H1 (cell line): ENCODE measurements at regions not wholly inside any gene's neighbourhood (a gene's known extent, or its start where the extent isn't known, plus 50 kb on each side); places are given as distances from the start of the nearest gene placed in this dataset.

Source experiments
- CTCF ChIA-PET: fragments of 300-600 bp; sonication (Branson Sonifier 250); formaldehyde crosslinking; loops from one replicate; lab custom pipeline; 2021; ENCODE audit not compliant: partially characterized antibody; lab: Charles Lee
- POLR2A ChIA-PET: fragments of 300-600 bp; sonication (Branson Sonifier 250); formaldehyde crosslinking; loops from one replicate; lab custom pipeline; 2021; ENCODE audit warnings: inconsistent platforms; ENCODE audit not compliant: partially characterized antibody; lab: Charles Lee
- DNase-seq, 2 experiments: peaks; one replicate each; pipeline versions ENCODE4 v3.0.0 to v3.0.0-alpha.2; 2010 to 2022; ENCODE audit warnings: low spot score in 2 of 2, low read depth in 1 of 2, mixed read lengths in 1 of 2
- FAIRE-seq: peaks from 2 replicates; lab custom pipeline; 2011; peaks lifted over from hg19 to GRCh38; lab: Jason Lieb, UNC
- H2AFZ ChIP-seq: 2 replicates; pipeline ENCODE4 v1.8.1; 2012; ENCODE audit warnings: low read length, inconsistent platforms
- H2AK5ac ChIP-seq: 2 replicates; pipeline ENCODE4 v1.6.1; 2013; ENCODE audit warnings: low read depth, low read length
- H2BK120ac ChIP-seq: replicated peaks from 2 replicates; pipeline ENCODE3; 2013; ENCODE audit warnings: low read depth, low read length, inconsistent platforms
- H2BK12ac ChIP-seq: 2 replicates; pipeline ENCODE4 v1.6.1; 2013; ENCODE audit warnings: low read depth, low read length
- H2BK15ac ChIP-seq: 2 replicates; pipeline ENCODE4 v1.6.1; 2013; ENCODE audit warnings: low read length
- H2BK20ac ChIP-seq: 2 replicates; pipeline ENCODE4 v1.6.1; 2013; ENCODE audit warnings: low read length
- H2BK5ac ChIP-seq: 2 replicates; pipeline ENCODE4 v1.6.1; 2013; ENCODE audit warnings: low read depth, low read length
- H3K14ac ChIP-seq: 2 replicates; pipeline ENCODE4 v1.6.1; 2013; ENCODE audit warnings: inconsistent platforms; ENCODE audit not compliant: insufficient read length
- H3K18ac ChIP-seq: 2 replicates; pipeline ENCODE4 v1.6.1; 2013; ENCODE audit warnings: low read length; ENCODE audit errors: extremely low read depth
- H3K23ac ChIP-seq: 2 replicates; pipeline ENCODE4 v1.6.1; 2013; ENCODE audit warnings: inconsistent platforms; ENCODE audit not compliant: insufficient read length
- H3K23me2 ChIP-seq: 2 replicates; pipeline ENCODE4 v1.6.1; 2013; ENCODE audit warnings: low read depth, low read length
- H3K27ac ChIP-seq: 2 replicates; pipeline ENCODE4 v1.6.1; 2011; ENCODE audit warnings: low read depth, low read length, inconsistent platforms
- H3K27me3 ChIP-seq, 4 experiments: replicated peaks in 1 of 4; 1 replicate in 1 of 4; 2 replicates in 3 of 4; pipeline versions ENCODE4 v1.6.1 to v1.8.1; 2011 to 2013; ENCODE audit warnings: low read length in 3 of 4, mild to moderate bottlenecking in 3 of 4, inconsistent platforms in 2 of 4, mixed read lengths in 2 of 4, moderate library complexity in 1 of 4; ENCODE audit not compliant: control insufficient read depth in 3 of 4, insufficient read depth in 3 of 4; ENCODE audit errors: extremely low read depth in 1 of 4
- H3K36me3 ChIP-seq, 4 experiments: 2 replicates each; pipeline versions ENCODE4 v1.6.1 to v1.8.1; 2011 to 2013; ENCODE audit warnings: mild to moderate bottlenecking in 4 of 4, low read length in 3 of 4, moderate library complexity in 2 of 4, control low read depth in 1 of 4, inconsistent platforms in 1 of 4; ENCODE audit not compliant: insufficient read depth in 4 of 4, control insufficient read depth in 2 of 4
- H3K4ac ChIP-seq: replicated peaks from 2 replicates; pipeline ENCODE3; 2013; ENCODE audit warnings: low read length, low read depth, mixed read lengths, inconsistent platforms; ENCODE audit not compliant: insufficient read length
- H3K4me1 ChIP-seq, 4 experiments: replicated peaks in 1 of 4; 1 replicate in 1 of 4; 2 replicates in 3 of 4; pipeline versions ENCODE4 v1.6.1 to v1.8.1; 2011 to 2013; ENCODE audit warnings: low read length in 3 of 4, inconsistent platforms in 2 of 4, mixed read lengths in 1 of 4; ENCODE audit not compliant: insufficient read depth in 4 of 4, control insufficient read depth in 3 of 4
- H3K4me2 ChIP-seq, 2 experiments: 2 replicates each; pipeline versions ENCODE4 v1.6.1 to v1.8.1; 2011 to 2013; ENCODE audit warnings: low read depth in 2 of 2, low read length in 2 of 2, control low read depth in 1 of 2, inconsistent platforms in 1 of 2, mild to moderate bottlenecking in 1 of 2; ENCODE audit not compliant: insufficient read depth in 1 of 2
- H3K4me3 ChIP-seq, 4 experiments: fragments of 200-600, 300-600 bp in 1 of 4; sonication (generic), shearing (Covaris generic), sonication (Bioruptor Twin) in 1 of 4; 2 replicates each; pipeline versions ENCODE4 v1.5.1 to v1.8.1; 2011 to 2016; ENCODE audit warnings: low read length in 4 of 4, low read depth in 3 of 4, control low read depth in 2 of 4, inconsistent platforms in 2 of 4, mild to moderate bottlenecking in 2 of 4, mixed read lengths in 1 of 4, moderate library complexity in 1 of 4; ENCODE audit not compliant: insufficient read depth in 2 of 4; ENCODE audit errors: extremely low read depth in 1 of 4
- H3K56ac ChIP-seq: replicated peaks from 2 replicates; pipeline ENCODE3; 2013; ENCODE audit warnings: low read depth, mild to moderate bottlenecking, mixed read lengths, low read length, inconsistent platforms; ENCODE audit not compliant: insufficient read length
- H3K79me1 ChIP-seq: 2 replicates; pipeline ENCODE4 v1.6.1; 2013; ENCODE audit warnings: low read depth, low read length, control low read depth
- H3K79me2 ChIP-seq, 2 experiments: 2 replicates each; pipeline versions ENCODE4 v1.6.1 to v1.8.1; 2012 to 2013; ENCODE audit warnings: low read length in 2 of 2, mild to moderate bottlenecking in 2 of 2, inconsistent platforms in 1 of 2; ENCODE audit not compliant: insufficient read depth in 2 of 2, control insufficient read depth in 1 of 2
- H3K9ac ChIP-seq, 4 experiments: replicated peaks in 1 of 4; 1 replicate in 1 of 4; 2 replicates in 3 of 4; pipeline versions ENCODE4 v1.6.1 to v1.8.1; 2011 to 2013; ENCODE audit warnings: low read depth in 3 of 4, low read length in 3 of 4, control low read depth in 2 of 4, mild to moderate bottlenecking in 2 of 4, moderate library complexity in 2 of 4, inconsistent platforms in 1 of 4; ENCODE audit errors: extremely low read depth in 1 of 4
- H3K9me3 ChIP-seq, 2 experiments: 2 replicates each; pipeline versions ENCODE4 v1.6.1 to v1.8.1; 2012 to 2013; ENCODE audit warnings: mild to moderate bottlenecking in 2 of 2, moderate library complexity in 2 of 2, control low read depth in 1 of 2, inconsistent platforms in 1 of 2, low read depth in 1 of 2, low read length in 1 of 2, mixed read lengths in 1 of 2; ENCODE audit not compliant: insufficient read depth in 2 of 2
- H4K20me1 ChIP-seq, 2 experiments: replicated peaks in 1 of 2; 2 replicates each; pipeline versions ENCODE3 to v1.8.1; 2011 to 2013; ENCODE audit warnings: inconsistent platforms in 2 of 2, low read length in 2 of 2, mild to moderate bottlenecking in 1 of 2; ENCODE audit not compliant: insufficient read depth in 2 of 2, control insufficient read depth in 1 of 2
- H4K5ac ChIP-seq: 2 replicates; pipeline ENCODE4 v1.6.1; 2013; ENCODE audit warnings: low read length, low read depth, mixed read lengths, inconsistent platforms; ENCODE audit not compliant: insufficient read length
- H4K8ac ChIP-seq: 2 replicates; pipeline ENCODE4 v1.8.0; 2013; ENCODE audit warnings: mild to moderate bottlenecking, moderate library complexity, low read length, inconsistent platforms; ENCODE audit not compliant: insufficient read depth; ENCODE audit errors: extremely low read depth
- H4K91ac ChIP-seq: replicated peaks from 2 replicates; pipeline ENCODE3; 2013; ENCODE audit warnings: low read length, mixed read lengths, inconsistent platforms; ENCODE audit not compliant: insufficient read length
- BACH1 ChIP-seq: IDR thresholded peaks from 2 replicates; pipeline ENCODE4 v1.6.1; 2012; ENCODE audit warnings: low read length, improper control_type of control experiment
- CHD1 ChIP-seq: IDR thresholded peaks from 2 replicates; pipeline ENCODE4 v1.6.1; 2012; ENCODE audit warnings: low read depth, low read length, improper control_type of control experiment
- EZH2 ChIP-seq: fragments of 200-600 bp; sonication (generic); IDR thresholded peaks from 2 replicates; pipeline ENCODE4 v1.7.1; 2012; ENCODE audit warnings: low read depth, mild to moderate bottlenecking, moderate library complexity, low read length, inconsistent platforms; ENCODE audit not compliant: severe bottlenecking
- FOSL1 ChIP-seq: IDR thresholded peaks from 2 replicates; pipeline ENCODE4 v1.6.1; 2011; ENCODE audit warnings: mild to moderate bottlenecking, low read depth, low read length, moderate library complexity; ENCODE audit not compliant: insufficient read depth
- GABPA ChIP-seq: IDR thresholded peaks from 2 replicates; pipeline ENCODE4 v1.6.1; 2011; ENCODE audit warnings: mild to moderate bottlenecking, low read length, moderate library complexity, borderline replicate concordance; ENCODE audit not compliant: insufficient read depth
- JUN ChIP-seq: IDR thresholded peaks from 2 replicates; pipeline ENCODE4 v1.6.1; 2011; ENCODE audit warnings: low read depth, mild to moderate bottlenecking, improper control_type of control experiment, low read length
- POU5F1 ChIP-seq: IDR thresholded peaks from 2 replicates; pipeline ENCODE4 v1.6.1; 2011; ENCODE audit warnings: low read depth, mild to moderate bottlenecking, low read length, moderate library complexity
- SIN3A ChIP-seq, 2 experiments: IDR thresholded peaks in 1 of 2; conservative IDR thresholded peaks in 1 of 2; 2 replicates each; pipeline ENCODE4 v1.6.1; 2011 to 2012; ENCODE audit warnings: low read length in 2 of 2, improper control_type of control experiment in 1 of 2, low read depth in 1 of 2, mild to moderate bottlenecking in 1 of 2
- SP2 ChIP-seq: IDR thresholded peaks from 2 replicates; pipeline ENCODE4 v1.6.1; 2012; ENCODE audit warnings: mild to moderate bottlenecking, low read length, inconsistent platforms
- SRF ChIP-seq: IDR thresholded peaks from 2 replicates; pipeline ENCODE4 v1.6.1; 2011; ENCODE audit warnings: mild to moderate bottlenecking, low read depth, low read length, moderate library complexity
- TAF7 ChIP-seq: optimal IDR thresholded peaks from 2 replicates; pipeline ENCODE3; 2011; ENCODE audit warnings: low read depth, mild to moderate bottlenecking, inconsistent platforms, low read length, moderate library complexity, borderline replicate concordance
- TEAD4 ChIP-seq: IDR thresholded peaks from 2 replicates; pipeline ENCODE4 v1.6.1; 2012; ENCODE audit warnings: low read depth, low read length, inconsistent platforms, mixed read lengths
- WGBS, 2 experiments: shearing (Covaris generic) in 1 of 2; methylation state at CpG; one replicate each; pipeline versions ENCODE4 v1.1.6 to v1.1.7; 2013 to 2015; ENCODE audit warnings: low lambda C conversion rate in 2 of 2, mixed read lengths in 2 of 2, inconsistent platforms in 1 of 2, low coverage in 1 of 2, missing lambda C conversion rate in 1 of 2; ENCODE audit not compliant: insufficient replicate concordance in 2 of 2, insufficient coverage in 1 of 2, insufficient read length in 1 of 2; ENCODE audit errors: extremely low coverage in 1 of 2, missing lambda C conversion rate in 1 of 2; 5-methylcytosine and 5-hydroxymethylcytosine counted together

GRCh38 chr12:98127336-98127679 lies 388.1 kb upstream of the TMPO start:
- Histone ChIP-seq H4K5ac (no peak overlapping the region), H2BK15ac (no peak overlapping the region), H2BK12ac (no peak overlapping the region), H3K18ac (no peak overlapping the region), H4K91ac (no peak overlapping the region), H2AFZ (0 out of 2 replicates have a peak overlapping the region, but pooled peaks have one; percentile 41), H2AK5ac (no peak overlapping the region), H4K8ac (no peak overlapping the region), H3K23me2 (no peaks in the 10 kb centered on the region), H2BK5ac (no peak overlapping the region), H3K79me2 (no peaks in the 10 kb centered on the region), H3K23ac (no peak overlapping the region), H3K4me3 (no peak overlapping the region), H3K56ac (no peak overlapping the region), H3K9ac (no peak overlapping the region), H3K9me3 (no peaks in the 10 kb centered on the region), H2BK120ac (no peak overlapping the region), H3K14ac (no peak overlapping the region), H3K4ac (no peak overlapping the region), H3K27me3 (no peaks in the 10 kb centered on the region), H3K4me1 (peaks cover 0 to 7% (median 4%) of the 10 kb centered on the region in 4 experiments; a peak in 2 of 7 replicates)
- peak; percentile 73 for FAIRE-seq
- ChIA-PET POLR2A (no interaction called here), CTCF (interaction anchor here (0.7 to 0.9 kb wide), 3 partner anchors 10 to 31 kb away, joined by 3 to 4 read pairs (median 3); no protein-coding TSS in a partner anchor)
- 83% methylated on average over 3 of the region's 3 CpGs; no CpG with 5 or more reads in 1 of the 2 experiments for WGBS, 2 experiments
- TF ChIP-seq SP2 = no peak
- TF ChIP-seq SRF = no peak
- no peak for TF ChIP-seq FOSL1
- TF ChIP-seq TAF7 = no peak
- TF ChIP-seq EZH2 = no peak
- TF ChIP-seq POU5F1 = no peak
- TF ChIP-seq BACH1 = no peak
- TF ChIP-seq JUN = no peak
- no peak for TF ChIP-seq SIN3A (conservative IDR thresholded peaks at IDR 0.05 in 1 of 2, IDR thresholded peaks at IDR 0.05 in 1 of 2; ENCODE audit: low read depth in 1 of 2, low read length in 2 of 2)
- TF ChIP-seq GABPA = no peak
- no peak for TF ChIP-seq TEAD4
- TF ChIP-seq CHD1 = no peak
- TF ChIP-seq, all 59 proteins: peak for 0
- no peaks in the 10 kb centered on the region for H3K79me1 ChIP-seq
- no peak for DNase-seq
- no peaks in the 10 kb centered on the region for H4K20me1 ChIP-seq
- no peak overlapping the region for H2BK20ac ChIP-seq
- no peaks in the 10 kb centered on the region for H3K36me3 ChIP-seq
- no peak overlapping the region for H3K27ac ChIP-seq
- H3K4me2 ChIP-seq = no peak overlapping the region
